ENCODE measurements at regions not wholly inside any gene's neighbourhood (a gene's known extent, or its start where the extent isn't known, plus 50 kb on each side); places are given as distances from the start of the nearest gene placed in this dataset.

- TF ChIP-seq CTCF (IDR thresholded peaks at IDR 0.05 in 4 of 5, conservative IDR thresholded peaks at IDR 0.05 in 1 of 5), result no peak
- TF ChIP-seq POLR2A (IDR thresholded peaks at IDR 0.05), result no peak
Observed at GRCh38 chr6:138569970-138570724, 70.9 kb upstream of the NHSL1 start.
